ENCODE measurements at regions not wholly inside any gene's neighbourhood (a gene's known extent, or its start where the extent isn't known, plus 50 kb on each side); places are given as distances from the start of the nearest gene placed in this dataset.

DNA sequence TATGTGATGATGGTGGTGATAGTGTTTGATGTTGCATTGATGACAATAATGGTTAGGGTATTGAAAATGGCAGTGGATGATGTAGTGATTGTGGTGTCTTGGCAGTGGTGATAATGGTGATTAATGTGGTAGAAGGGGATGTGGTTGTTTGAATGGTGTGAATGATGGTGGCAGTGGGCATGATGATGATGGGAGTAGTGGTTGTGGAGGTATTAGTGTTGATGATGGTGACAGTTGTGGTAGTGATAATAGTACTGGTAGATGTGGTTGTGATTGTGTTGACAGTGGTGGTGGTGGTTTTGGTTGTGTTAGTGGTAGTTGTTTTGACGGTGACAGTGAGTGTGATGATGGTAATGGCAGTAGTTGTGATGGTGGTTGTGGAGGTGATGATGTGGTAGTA is 1049.0 kb downstream of the VRK1 start:
- no peak for TF ChIP-seq SUZ12 (IDR thresholded peaks at IDR 0.05; ENCODE audit: extremely low read depth, insufficient read depth, insufficient read length)
- no peak for TF ChIP-seq ZNF274 (IDR thresholded peaks at IDR 0.05; ENCODE audit: low read depth, low read length)
